HL-60 (cell line): ENCODE measurements at regions not wholly inside any gene's neighbourhood (a gene's known extent, or its start where the extent isn't known, plus 50 kb on each side); places are given as distances from the start of the nearest gene placed in this dataset.

Experiments
- CTCF ChIP-seq: IDR thresholded peaks from one replicate; pipeline ENCODE4 v1.5.1; 2011; ENCODE audit warnings: low read length, control low read depth, inconsistent platforms; ENCODE audit not compliant: insufficient read depth
- GABPA ChIP-seq: IDR thresholded peaks from 2 replicates; pipeline ENCODE4 v1.6.1; 2012; ENCODE audit warnings: low read depth

- TF ChIP-seq GABPA: no peak
- no peak for TF ChIP-seq CTCF
These were observed 1074.5 kb downstream of the PLA2G4A start for GRCh38 chr1:187903223-187903622.
